Stimulated activated effector memory CD8-positive, alpha-beta T cell treated with anti-CD3 and anti-CD28 coated beads, Interleukin-12 subunit alpha, Interleukin-12 subunit beta, amount 100 ng/mL, for 72 hours (primary cell): ENCODE measurements at regions not wholly inside any gene's neighbourhood (a gene's known extent, or its start where the extent isn't known, plus 50 kb on each side); places are given as distances from the start of the nearest gene placed in this dataset.

Source experiments
- ATAC-seq: fragments of 150-1000 bp; cut with Tn5 transposase; 2 replicates; pipeline ENCODE4 v1.10.0; 2021
- DNase-seq, 2 donors: peaks; one replicate each; pipeline ENCODE4 v3.0.0; 2021 to 2022; ENCODE audit warnings: low spot score in 2 of 2
- H3K27ac Mint-ChIP-seq: one replicate; pipeline ENCODE4 v1.8.0; 2022; ENCODE audit warnings: mild to moderate bottlenecking, mixed read lengths
- H3K36me3 Mint-ChIP-seq: one replicate; pipeline ENCODE4 v1.8.0; 2022; ENCODE audit warnings: mild to moderate bottlenecking, mixed read lengths
- H3K4me1 Mint-ChIP-seq: one replicate; pipeline ENCODE4 v1.8.0; 2022; ENCODE audit warnings: mixed read lengths
- H3K4me3 Mint-ChIP-seq: one replicate; pipeline ENCODE4 v1.8.0; 2022; ENCODE audit warnings: mild to moderate bottlenecking, mixed read lengths
- H3K9me3 Mint-ChIP-seq: one replicate; pipeline ENCODE4 v1.8.0; 2022; ENCODE audit warnings: mixed read lengths

DNA sequence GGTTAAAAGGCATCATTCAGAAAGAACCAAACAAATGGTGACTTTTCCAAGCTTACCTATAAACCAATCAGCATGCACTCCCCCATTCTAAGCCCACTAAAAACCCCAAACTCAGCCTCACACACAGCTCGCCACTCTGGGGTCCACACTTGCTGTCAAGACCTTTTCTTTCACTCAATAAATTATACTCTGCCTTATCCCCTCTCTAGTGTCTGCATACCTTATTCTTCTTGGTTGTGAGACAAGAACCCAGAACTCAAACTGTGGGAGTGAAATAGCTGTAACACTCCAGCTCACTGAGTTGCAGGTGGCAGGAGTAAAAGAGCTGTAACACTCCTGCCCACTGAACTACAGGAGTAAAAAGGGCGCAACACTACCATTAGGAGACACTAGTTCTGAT is 559.0 kb downstream of the TBC1D4 start:
- no peak overlapping the region for H3K27ac Mint-ChIP-seq
- H3K36me3 Mint-ChIP-seq = no peaks in the 10 kb centered on the region
- H3K9me3 Mint-ChIP-seq = peaks cover 3% of the 10 kb centered on the region
- DNase-seq (no peak), ATAC-seq (no peak)
- peaks cover 13% of the 10 kb centered on the region for H3K4me1 Mint-ChIP-seq
- H3K4me3 Mint-ChIP-seq = no peak overlapping the region

DNA sequence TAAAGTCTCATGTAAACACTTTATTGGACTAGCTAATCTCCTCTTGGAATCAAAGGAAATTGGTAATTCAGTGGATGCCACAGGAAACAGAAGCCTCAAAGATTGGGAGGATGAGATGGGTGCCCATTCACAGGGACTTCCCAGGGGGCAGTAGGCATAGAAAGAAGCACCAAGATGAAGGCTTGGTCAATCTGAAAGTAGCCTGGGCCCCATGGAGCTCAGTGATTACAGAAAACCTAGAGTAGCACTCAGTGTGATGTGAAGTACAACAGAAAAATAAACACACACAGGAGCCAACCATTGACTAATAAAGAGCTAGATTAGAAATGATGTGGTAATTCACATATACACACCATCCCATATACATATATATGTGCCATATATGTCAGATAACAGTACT is 560.6 kb downstream of the TBC1D4 start:
- DNase-seq (no peak), ATAC-seq (peak; percentile 73)
- Mint-ChIP-seq H3K4me3 (no peak overlapping the region), H3K36me3 (no peaks in the 10 kb centered on the region), H3K4me1 (peaks cover 13% of the 10 kb centered on the region), H3K9me3 (peaks cover 3% of the 10 kb centered on the region), H3K27ac (no peak overlapping the region)

DNA sequence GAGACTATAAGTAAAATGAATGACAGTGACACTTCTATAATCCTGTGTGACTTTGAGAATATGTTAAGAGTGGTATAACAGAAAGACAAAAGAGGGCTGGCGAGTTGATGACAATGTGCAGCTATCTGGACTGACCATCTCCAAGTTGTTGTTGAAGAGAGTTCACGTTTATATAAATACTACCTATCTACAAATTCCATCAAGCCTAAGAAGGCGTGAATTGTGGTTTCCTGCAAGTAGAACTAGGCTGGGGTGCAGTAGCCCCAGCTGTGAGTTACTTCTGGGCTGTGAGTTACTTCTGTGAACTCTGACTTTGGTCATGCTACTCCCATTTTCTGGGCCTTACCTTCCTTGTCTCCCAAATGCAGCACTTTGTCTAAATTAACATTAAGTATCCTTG is 561.0 kb downstream of the TBC1D4 start:
- Mint-ChIP-seq H3K9me3 (peaks cover 3% of the 10 kb centered on the region), H3K36me3 (no peaks in the 10 kb centered on the region), H3K27ac (no peak overlapping the region), H3K4me3 (no peak overlapping the region), H3K4me1 (peaks cover 13% of the 10 kb centered on the region)
- DNase-seq (no peak), ATAC-seq (peak; percentile 52)

DNA sequence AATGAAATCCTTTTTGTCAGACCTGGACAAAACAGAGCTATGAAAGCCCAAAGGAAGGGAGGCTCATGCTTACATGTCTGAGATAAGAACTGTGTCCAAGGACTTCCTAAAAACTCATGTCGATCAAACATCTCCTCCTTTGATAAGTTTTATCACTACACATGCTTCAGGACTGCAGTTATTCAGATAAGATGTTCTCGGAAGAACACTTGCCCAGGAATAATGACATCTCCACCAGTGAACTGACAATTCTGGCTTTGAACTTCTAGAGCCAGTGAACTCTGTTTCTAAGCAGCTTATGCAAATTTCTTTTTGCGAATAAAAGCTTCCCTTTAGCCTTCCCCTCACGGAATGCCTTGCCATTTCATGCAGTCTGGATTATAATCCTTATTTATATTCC is 561.6 kb downstream of the TBC1D4 start:
- H3K36me3 Mint-ChIP-seq = no peaks in the 10 kb centered on the region
- ATAC-seq (no peak), DNase-seq (no peak)
- H3K4me3 Mint-ChIP-seq = no peak overlapping the region
- peaks cover 13% of the 10 kb centered on the region for H3K4me1 Mint-ChIP-seq
- H3K9me3 Mint-ChIP-seq = peaks cover 3% of the 10 kb centered on the region
- H3K27ac Mint-ChIP-seq = no peak overlapping the region

DNA sequence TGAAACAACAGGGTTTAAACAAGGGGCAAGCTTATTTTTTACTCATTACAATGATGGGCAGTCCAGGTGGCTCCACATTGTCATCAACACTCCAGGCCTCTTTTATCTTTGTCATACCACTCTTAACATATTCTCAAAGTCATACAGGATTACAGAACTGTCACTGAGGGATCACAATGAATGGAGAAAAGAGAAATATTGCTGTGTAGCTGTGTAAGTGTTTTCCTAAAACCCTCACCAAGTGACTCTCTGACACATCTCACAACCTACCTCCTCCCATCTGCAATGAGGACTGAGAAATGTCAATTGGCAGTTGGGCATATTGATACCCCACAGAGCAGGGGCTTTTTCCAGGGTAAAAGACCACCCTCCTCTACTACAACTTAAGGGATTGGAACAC is 562.1 kb downstream of the TBC1D4 start:
- DNase-seq = no peak
- ATAC-seq = peak; percentile 43
- no peaks in the 10 kb centered on the region for H3K36me3 Mint-ChIP-seq
- H3K4me1 Mint-ChIP-seq = peaks cover 13% of the 10 kb centered on the region
- H3K4me3 Mint-ChIP-seq = no peak overlapping the region
- H3K9me3 Mint-ChIP-seq = peaks cover 3% of the 10 kb centered on the region
- H3K27ac Mint-ChIP-seq = no peak overlapping the region

DNA sequence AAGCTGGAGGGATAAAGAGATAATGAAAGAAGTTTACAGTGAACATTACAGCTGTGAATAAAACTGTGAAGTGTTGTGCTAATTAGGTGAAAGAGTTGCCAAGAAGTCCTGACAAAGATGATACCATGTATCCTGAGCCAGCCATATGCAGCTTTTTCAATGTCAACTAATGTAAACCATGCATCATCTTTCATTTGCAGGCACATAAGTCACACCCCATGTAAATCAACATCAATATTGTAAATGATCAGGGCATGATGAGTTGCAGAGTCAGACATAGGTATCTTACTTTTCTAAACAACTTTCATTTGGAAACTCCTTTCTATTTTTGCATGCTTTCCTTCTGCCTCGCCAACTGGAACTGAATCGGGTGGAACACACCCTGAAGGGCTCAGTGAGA is 569.1 kb downstream of the TBC1D4 start:
- no peaks in the 10 kb centered on the region for H3K36me3 Mint-ChIP-seq
- H3K4me1 Mint-ChIP-seq = no peaks in the 10 kb centered on the region
- H3K27ac Mint-ChIP-seq = no peak overlapping the region
- no peak overlapping the region for H3K4me3 Mint-ChIP-seq
- no peak for ATAC-seq
- DNase-seq = no peak
- H3K9me3 Mint-ChIP-seq = no peaks in the 10 kb centered on the region

DNA sequence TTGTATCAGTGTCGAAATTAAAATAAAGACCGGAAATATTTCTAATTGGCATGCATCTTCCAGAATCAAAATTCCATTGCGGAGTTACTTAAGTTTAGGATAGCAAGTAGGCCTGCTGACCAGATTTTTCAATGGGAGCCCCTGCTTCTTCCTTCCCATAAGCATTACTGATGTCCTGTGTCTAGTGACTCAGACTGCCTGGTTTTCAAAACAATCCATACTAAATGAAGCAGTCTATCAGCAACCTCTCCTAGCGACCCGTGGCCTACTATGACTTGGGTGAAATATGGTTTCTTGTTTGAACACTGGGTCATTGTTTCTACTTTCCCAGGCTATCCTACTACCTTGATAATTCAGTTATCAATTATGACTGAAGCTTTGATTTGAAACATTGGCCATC is 571.6 kb downstream of the TBC1D4 start:
- H3K4me3 Mint-ChIP-seq = no peak overlapping the region
- H3K27ac Mint-ChIP-seq = no peak overlapping the region
- H3K36me3 Mint-ChIP-seq = no peaks in the 10 kb centered on the region
- H3K4me1 Mint-ChIP-seq = no peaks in the 10 kb centered on the region
- no peaks in the 10 kb centered on the region for H3K9me3 Mint-ChIP-seq
- no peak for DNase-seq
- ATAC-seq = no peak

DNA sequence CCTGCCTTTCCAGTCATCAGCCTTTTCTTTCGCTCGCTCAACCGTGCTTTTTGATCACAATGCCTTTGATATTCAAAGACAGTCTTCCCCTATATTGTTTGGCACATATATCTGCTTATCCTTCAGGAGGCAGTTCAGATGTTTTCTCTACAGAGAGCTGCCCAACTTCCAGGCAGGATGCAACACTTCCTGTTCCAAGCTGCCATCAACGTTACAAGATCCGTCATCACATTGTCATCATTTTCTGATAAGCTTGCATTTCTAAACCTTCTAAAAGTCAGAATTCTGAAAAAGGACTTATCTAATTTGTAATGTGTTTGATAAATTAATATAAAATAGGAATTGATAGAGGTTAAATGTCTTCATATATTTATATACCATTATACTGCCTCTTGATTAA is 574.2 kb downstream of the TBC1D4 start:
- Mint-ChIP-seq H3K36me3 (no peaks in the 10 kb centered on the region), H3K4me3 (no peak overlapping the region), H3K27ac (no peak overlapping the region), H3K9me3 (no peaks in the 10 kb centered on the region), H3K4me1 (no peaks in the 10 kb centered on the region)
- ATAC-seq = no peak
- DNase-seq = no peak

DNA sequence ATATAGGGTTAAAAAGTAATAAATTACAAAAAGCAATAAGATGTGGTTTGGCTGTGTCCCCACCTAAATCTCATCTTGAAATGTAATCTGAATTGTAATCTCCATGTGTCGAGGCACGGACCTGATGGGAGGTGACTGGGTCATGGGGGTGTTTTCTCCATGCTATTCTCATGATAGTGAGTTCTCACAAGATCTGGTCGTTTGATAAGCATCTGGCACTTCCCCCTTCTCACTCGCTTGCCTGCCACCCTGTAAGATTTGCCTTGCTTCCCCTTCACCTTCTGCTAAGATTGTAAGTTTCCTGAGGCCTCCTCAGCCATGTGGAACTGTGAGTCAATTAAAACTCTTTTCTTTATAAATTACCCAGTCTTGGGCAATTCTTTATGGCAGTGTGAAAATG is 577.4 kb downstream of the TBC1D4 start:
- DNase-seq (no peak), ATAC-seq (no peak)
- no peak overlapping the region for H3K27ac Mint-ChIP-seq
- H3K36me3 Mint-ChIP-seq = no peaks in the 10 kb centered on the region
- no peaks in the 10 kb centered on the region for H3K9me3 Mint-ChIP-seq
- H3K4me1 Mint-ChIP-seq = no peaks in the 10 kb centered on the region
- no peak overlapping the region for H3K4me3 Mint-ChIP-seq

DNA sequence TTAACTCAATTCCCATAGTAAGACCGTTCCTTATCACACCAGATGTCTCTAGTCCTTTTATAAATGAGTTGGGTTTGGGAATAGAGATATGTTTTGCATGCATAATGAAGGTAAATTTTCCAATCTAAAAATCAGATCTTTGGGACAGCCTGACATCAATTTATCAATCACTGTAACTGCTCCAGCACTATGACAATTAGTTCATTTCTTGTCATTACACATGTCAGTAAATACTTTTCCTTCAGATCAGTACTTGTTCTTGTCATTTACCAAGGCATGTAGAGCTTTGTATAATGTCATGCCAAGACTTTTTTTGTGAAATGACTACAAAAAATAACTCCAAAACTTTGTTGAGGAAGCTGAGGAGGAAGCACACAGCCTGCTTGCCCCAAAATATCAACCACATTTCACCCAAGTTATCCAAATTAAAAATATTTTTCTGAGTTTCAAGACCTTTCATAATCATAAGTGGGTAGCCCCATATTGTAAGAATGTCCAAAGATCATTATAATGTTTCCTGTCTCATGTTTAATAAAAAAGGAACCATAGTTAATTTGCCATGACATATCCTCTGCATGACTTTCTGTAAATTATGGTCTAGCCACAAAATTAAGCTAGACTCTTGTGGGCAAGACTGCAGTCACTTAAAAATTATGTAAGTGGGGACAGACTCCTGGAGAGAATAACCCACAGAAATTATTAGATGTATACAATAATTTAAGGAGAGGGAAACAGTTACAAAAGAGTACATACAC is 586.8 kb downstream of the TBC1D4 start:
- Mint-ChIP-seq H3K4me1 (peaks cover 6% of the 10 kb centered on the region), H3K9me3 (no peaks in the 10 kb centered on the region), H3K4me3 (no peak overlapping the region), H3K27ac (no peak overlapping the region), H3K36me3 (no peaks in the 10 kb centered on the region)
- no peak for DNase-seq
- no peak for ATAC-seq

DNA sequence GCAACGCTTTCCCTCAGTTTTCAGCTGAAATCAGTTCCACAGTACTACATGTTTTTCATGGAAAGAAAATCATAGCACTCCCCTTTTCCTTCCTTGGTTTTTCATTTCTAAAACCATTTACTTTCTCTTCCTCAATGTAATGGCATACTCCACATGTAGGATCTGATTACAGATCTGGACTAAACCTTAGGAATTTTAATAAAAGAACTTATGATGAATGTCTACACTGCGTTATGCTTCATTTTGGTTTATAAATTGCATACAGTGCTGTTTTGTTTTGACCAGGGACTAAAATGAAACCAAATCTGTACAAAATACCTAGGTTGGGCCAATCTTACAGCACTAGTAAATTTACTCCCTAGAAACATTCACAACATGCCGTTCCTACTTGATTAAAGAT is 589.9 kb downstream of the TBC1D4 start:
- DNase-seq = no peak
- H3K4me1 Mint-ChIP-seq = peaks cover 6% of the 10 kb centered on the region
- H3K27ac Mint-ChIP-seq = no peak overlapping the region
- no peak for ATAC-seq
- H3K36me3 Mint-ChIP-seq = no peaks in the 10 kb centered on the region
- H3K4me3 Mint-ChIP-seq = no peak overlapping the region
- H3K9me3 Mint-ChIP-seq = no peaks in the 10 kb centered on the region

DNA sequence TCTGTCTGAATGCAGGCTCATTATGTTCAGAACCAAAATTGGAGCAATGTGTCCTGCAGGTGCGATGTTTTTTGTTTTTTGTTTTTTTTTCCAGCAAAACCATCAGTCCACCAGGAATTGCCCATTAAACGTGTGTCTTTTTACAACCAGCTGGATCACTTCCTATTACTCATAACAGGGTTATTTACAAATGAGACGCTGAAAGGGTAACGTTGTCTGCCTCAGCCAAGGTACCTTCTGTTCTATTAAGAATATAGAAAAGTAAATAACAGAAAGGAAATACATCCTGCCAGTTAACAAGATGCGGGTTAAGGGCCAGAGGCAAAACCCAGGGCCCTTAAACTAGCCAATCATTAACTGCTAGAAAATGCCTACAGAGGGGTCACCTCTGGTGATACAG is 590.4 kb downstream of the TBC1D4 start:
- Mint-ChIP-seq H3K4me1 (peaks cover 6% of the 10 kb centered on the region), H3K27ac (no peak overlapping the region), H3K36me3 (no peaks in the 10 kb centered on the region), H3K4me3 (no peak overlapping the region), H3K9me3 (no peaks in the 10 kb centered on the region)
- ATAC-seq = no peak
- DNase-seq = no peak

DNA sequence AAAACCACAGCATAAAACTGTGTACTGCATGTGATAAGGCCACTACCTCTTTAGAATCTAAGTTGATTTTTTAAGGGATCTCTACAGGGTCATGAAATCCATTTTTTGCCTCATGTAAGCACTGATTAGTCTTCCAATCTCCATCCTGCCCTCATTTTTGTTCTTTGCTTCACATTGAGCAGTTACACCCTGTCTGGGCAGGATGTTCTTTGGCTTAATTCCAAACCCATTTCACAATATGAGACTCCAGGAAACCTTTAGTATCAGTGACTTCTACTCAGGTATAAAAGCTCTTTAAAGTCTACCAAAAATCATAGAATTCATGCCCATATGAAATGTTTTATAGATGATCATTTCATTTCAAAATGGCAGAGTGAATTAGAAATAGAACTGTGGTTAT is 592.6 kb downstream of the TBC1D4 start:
- H3K4me1 Mint-ChIP-seq = peaks cover 6% of the 10 kb centered on the region
- H3K4me3 Mint-ChIP-seq = no peak overlapping the region
- H3K36me3 Mint-ChIP-seq = no peaks in the 10 kb centered on the region
- no peaks in the 10 kb centered on the region for H3K9me3 Mint-ChIP-seq
- H3K27ac Mint-ChIP-seq = no peak overlapping the region
- DNase-seq (no peak), ATAC-seq (no peak)

DNA sequence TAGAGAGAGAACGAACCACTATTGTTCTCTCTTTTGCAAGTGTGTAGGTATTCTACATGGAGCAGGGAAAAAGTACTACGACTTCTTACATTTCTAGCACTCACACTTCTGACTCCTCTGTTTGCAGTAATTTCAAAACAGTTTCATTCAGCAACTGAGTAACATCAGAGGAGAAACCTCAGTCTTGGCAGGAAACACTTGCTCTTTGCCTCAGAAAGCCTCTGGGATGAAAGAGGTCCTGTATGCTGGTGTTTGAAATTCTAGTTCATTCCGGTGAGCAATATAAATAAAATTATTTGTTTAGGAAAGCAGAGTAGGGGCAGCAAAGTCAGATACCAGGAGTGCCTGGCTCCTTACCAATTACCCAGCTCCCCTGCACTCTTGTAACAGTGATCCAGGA is 595.5 kb downstream of the TBC1D4 start:
- H3K4me3 Mint-ChIP-seq = no peak overlapping the region
- no peaks in the 10 kb centered on the region for H3K9me3 Mint-ChIP-seq
- no peak for DNase-seq
- no peaks in the 10 kb centered on the region for H3K36me3 Mint-ChIP-seq
- H3K27ac Mint-ChIP-seq = no peak overlapping the region
- ATAC-seq = no peak
- no peaks in the 10 kb centered on the region for H3K4me1 Mint-ChIP-seq

DNA sequence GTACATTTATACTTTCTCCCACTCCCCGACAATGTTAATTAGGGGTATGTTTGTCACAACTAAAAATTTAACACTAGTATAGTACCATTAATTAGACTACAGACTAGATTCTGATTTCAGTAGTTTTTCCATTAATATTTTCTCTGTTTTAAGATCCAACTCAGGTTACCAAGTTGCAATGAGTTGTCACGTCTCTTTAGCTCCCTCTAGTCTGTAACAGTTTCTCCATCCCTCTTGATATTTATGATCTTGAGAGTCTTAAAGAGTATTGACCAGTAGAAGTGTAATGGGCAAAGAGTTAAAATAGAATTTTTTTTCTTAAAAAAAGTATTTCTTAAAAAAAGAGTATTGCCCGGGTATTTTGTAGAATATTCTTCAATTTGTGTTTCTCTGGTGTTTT is 598.1 kb downstream of the TBC1D4 start:
- DNase-seq (no peak), ATAC-seq (no peak)
- Mint-ChIP-seq H3K4me1 (no peaks in the 10 kb centered on the region), H3K9me3 (peaks cover 3% of the 10 kb centered on the region), H3K4me3 (no peak overlapping the region), H3K27ac (no peak overlapping the region), H3K36me3 (no peaks in the 10 kb centered on the region)

DNA sequence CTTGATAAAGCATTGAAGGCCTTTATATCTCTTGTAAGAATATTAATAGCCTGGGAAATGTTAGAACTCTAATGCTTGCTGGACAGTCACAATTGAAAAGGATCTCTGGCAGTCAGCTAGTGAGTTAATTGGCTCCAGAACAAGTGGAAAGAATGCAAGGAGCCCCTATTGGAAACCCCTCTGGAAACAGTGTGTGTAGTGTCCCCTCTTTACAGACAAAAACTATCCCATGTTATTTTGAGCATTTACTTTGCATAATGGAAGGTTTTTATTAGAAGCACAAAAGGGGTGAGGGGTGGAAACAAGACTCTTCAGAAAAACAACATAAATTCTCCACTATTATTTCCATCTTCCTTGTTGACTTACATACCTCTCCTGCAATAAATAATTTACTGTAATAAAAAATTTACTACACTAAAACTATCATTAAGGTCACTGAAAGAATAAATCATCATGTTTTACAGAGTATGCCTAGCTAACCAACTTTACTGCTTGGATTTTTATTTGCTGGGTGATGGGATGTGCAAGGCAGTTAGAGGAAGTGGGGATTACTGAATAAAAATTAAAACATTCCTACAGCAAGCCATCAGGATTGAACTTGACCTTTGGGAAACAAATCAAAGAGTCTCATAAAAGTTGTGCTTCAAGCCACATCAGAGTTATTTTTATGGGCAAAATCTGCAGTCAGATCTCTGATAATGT is 610.4 kb downstream of the TBC1D4 start:
- Mint-ChIP-seq H3K27ac (no peak overlapping the region), H3K36me3 (no peaks in the 10 kb centered on the region), H3K4me3 (no peak overlapping the region), H3K9me3 (peaks cover 5% of the 10 kb centered on the region), H3K4me1 (no peaks in the 10 kb centered on the region)
- DNase-seq = no peak
- no peak for ATAC-seq
